K562 (cell line): ENCODE measurements at regions not wholly inside any gene's neighbourhood (a gene's known extent, or its start where the extent isn't known, plus 50 kb on each side); places are given as distances from the start of the nearest gene placed in this dataset.

ENCODE experiments used
- ATAC-seq: fragments of 200-7000 bp; cut with Tn5 transposase; 3 replicates; pipeline ENCODE4 v1.9.1; 2020; ENCODE audit warnings: moderate library complexity
- BruUV-seq: library from RNA; stranded (reverse); fragments of 400-500 nt; replicated peaks from 2 replicates; lab custom pipeline; 2021; lab: Mats Ljungman, UMichigan
- CTCF ChIA-PET: fragments of 300-600 bp; formaldehyde crosslinking; extraction: SDS; loops from one replicate; lab custom pipeline; 2021; ENCODE audit warnings: low intra/inter-chr PET ratio; lab: Yijun Ruan, JAX
- POLR2A ChIA-PET: fragments of 300-600, 350-650 bp; sonication (Branson Sonifier 250); formaldehyde crosslinking; extraction: SDS; loops from one replicate; lab custom pipeline; 2021; ENCODE audit warnings: antibody characterized with exemption, inconsistent platforms; lab: Yijun Ruan, JAX
- DNase-seq, 4 experiments: peaks; one replicate each; pipeline versions ENCODE4 v3.0.0 to v3.0.0-alpha.2; 2011 to 2018; ENCODE audit warnings: low spot score in 3 of 4, mixed read lengths in 3 of 4; ENCODE audit errors: extremely low read depth in 1 of 4
- FAIRE-seq: peaks from 2 replicates; lab custom pipeline; 2011; peaks lifted over from hg19 to GRCh38; lab: Jason Lieb, UNC
- H2AFZ ChIP-seq: 2 replicates; pipeline ENCODE4 v1.6.0; 2011; ENCODE audit warnings: low read depth, low read length, control low read depth, inconsistent platforms
- H3K27ac ChIP-seq: fragments of 200-600 bp; 3 replicates; pipeline ENCODE4 v1.8.0; 2011; ENCODE audit warnings: low read depth, mild to moderate bottlenecking, control low read depth, inconsistent platforms, low read length, moderate library complexity, mixed read lengths; ENCODE audit errors: extremely low read depth
- H3K27me3 ChIP-seq, 2 experiments: fragments of 300-600 bp in 1 of 2; 2 replicates in 1 of 2; 3 replicates in 1 of 2; pipeline versions ENCODE4 v1.6.0 to v1.8.0; 2011; ENCODE audit warnings: inconsistent platforms in 2 of 2, low read length in 2 of 2, mild to moderate bottlenecking in 1 of 2, mixed read lengths in 1 of 2, moderate library complexity in 1 of 2; ENCODE audit not compliant: control insufficient read depth in 2 of 2, insufficient read depth in 2 of 2
- H3K36me3 ChIP-seq: fragments of 300-600 bp; 3 replicates; pipeline ENCODE4 v1.8.0; 2011; ENCODE audit warnings: mild to moderate bottlenecking, low read length, inconsistent platforms; ENCODE audit not compliant: control insufficient read depth, insufficient read depth
- H3K4me1 ChIP-seq, 2 experiments: fragments of 200-600 bp in 1 of 2; replicated peaks in 1 of 2; 2 replicates in 1 of 2; 3 replicates in 1 of 2; pipeline versions ENCODE4 v1.5.1 to v1.8.0; 2011; ENCODE audit warnings: inconsistent platforms in 2 of 2, low read length in 2 of 2, mild to moderate bottlenecking in 1 of 2, mixed read lengths in 1 of 2, moderate library complexity in 1 of 2; ENCODE audit not compliant: control insufficient read depth in 2 of 2, insufficient read depth in 2 of 2
- H3K4me2 ChIP-seq: 2 replicates; pipeline ENCODE4 v1.6.1; 2011; ENCODE audit warnings: low read length, control low read depth, inconsistent platforms, mixed read lengths; ENCODE audit not compliant: insufficient read depth
- H3K4me3 ChIP-seq: fragments of 200-600 bp; sonication (generic), shearing (Covaris generic); 2 replicates; pipeline ENCODE4 v1.5.1; 2016; ENCODE audit warnings: control low read depth, inconsistent platforms
- H3K79me2 ChIP-seq: fragments of 200-600 bp; 3 replicates; pipeline ENCODE4 v1.8.0; 2011; ENCODE audit warnings: low read length, inconsistent platforms; ENCODE audit not compliant: control insufficient read depth, insufficient read depth
- H3K9ac ChIP-seq, 2 experiments: 2 replicates each; pipeline versions ENCODE4 v1.6.0 to v1.6.1; 2011; ENCODE audit warnings: low read depth in 2 of 2, low read length in 2 of 2, control low read depth in 1 of 2, inconsistent platforms in 1 of 2, mild to moderate bottlenecking in 1 of 2, mixed read lengths in 1 of 2; ENCODE audit not compliant: insufficient read depth in 1 of 2
- H3K9me1 ChIP-seq: one replicate; pipeline ENCODE4 v1.6.0; 2011; ENCODE audit warnings: inconsistent platforms, mild to moderate bottlenecking, low read length, moderate library complexity; ENCODE audit not compliant: control insufficient read depth, insufficient read depth
- H3K9me3 ChIP-seq: replicated peaks from 2 replicates; pipeline ENCODE4 v1.5.1; 2011; ENCODE audit warnings: low read depth, low read length, inconsistent platforms; ENCODE audit not compliant: control insufficient read depth, insufficient read depth
- H4K20me1 ChIP-seq: replicated peaks from 2 replicates; pipeline ENCODE4 v1.6.1; 2011; ENCODE audit warnings: low read length, inconsistent platforms, mixed read lengths; ENCODE audit not compliant: control insufficient read depth, insufficient read depth
- ATF6 ChIP-seq: sonication (generic); formaldehyde crosslinking; IDR thresholded peaks from 2 replicates; pipeline ENCODE4 v1.4.0; 2020; ENCODE audit warnings: mild to moderate bottlenecking, missing genetic modification reagents
- CBX1 ChIP-seq: sonication (generic); IDR thresholded peaks from 2 replicates; pipeline ENCODE4 v1.6.1; 2016; ENCODE audit warnings: antibody characterized with exemption, low read depth, mild to moderate bottlenecking
- CBX5 ChIP-seq: IDR thresholded peaks from 2 replicates; pipeline ENCODE4 v1.6.1; 2014; ENCODE audit warnings: low read depth, borderline replicate concordance
- DMBX1 ChIP-seq: fragments of 250-450 bp; sonication (Bioruptor Pico); IDR thresholded peaks from 2 replicates; pipeline ENCODE4 v1.8.0; 2022; ENCODE audit warnings: inconsistent platforms, mild to moderate bottlenecking, moderate library complexity, borderline replicate concordance
- HDAC6 ChIP-seq: IDR thresholded peaks from 2 replicates; pipeline ENCODE4 v1.6.1; 2012; ENCODE audit warnings: low read depth, mild to moderate bottlenecking, control low read depth, inconsistent platforms, low read length, moderate library complexity
- MEIS2 ChIP-seq: fragments of 450-650 bp; IDR thresholded peaks from 2 replicates; pipeline ENCODE4 v1.6.1; 2014; ENCODE audit warnings: mild to moderate bottlenecking; ENCODE audit not compliant: partially characterized antibody
- NR4A1 ChIP-seq, 2 experiments: fragments of 250-450 bp in 1 of 2; fragments of 450-650 bp in 1 of 2; sonication (Bioruptor Pico) in 1 of 2; IDR thresholded peaks; 2 replicates each; pipeline versions ENCODE4 v1.4.0 to v1.6.1; 2016 to 2020; ENCODE audit warnings: mild to moderate bottlenecking in 2 of 2, missing compliant biosample characterization in 1 of 2, missing genetic modification characterization in 1 of 2, moderate library complexity in 1 of 2
- POU5F1 ChIP-seq: fragments of 150-350 bp; IDR thresholded peaks from 2 replicates; pipeline ENCODE4 v1.6.1; 2014; ENCODE audit warnings: borderline replicate concordance, low read length, low read depth, mild to moderate bottlenecking; ENCODE audit not compliant: partially characterized antibody
- THRB ChIP-seq: fragments of 450-650 bp; formaldehyde crosslinking; conservative IDR thresholded peaks from 2 replicates; pipeline ENCODE4 v1.4.0; 2022; ENCODE audit warnings: mild to moderate bottlenecking, missing genetic modification characterization
- UBTF ChIP-seq, 2 experiments: IDR thresholded peaks; 2 replicates each; pipeline ENCODE4 v1.6.1; 2012; ENCODE audit warnings: improper control_type of control experiment in 2 of 2, low read depth in 2 of 2, low read length in 2 of 2, borderline replicate concordance in 1 of 2
- ZNF121 ChIP-seq: sonication (generic); formaldehyde crosslinking; conservative IDR thresholded peaks from 2 replicates; pipeline ENCODE4 v1.8.0; 2022; ENCODE audit warnings: missing genetic modification reagents
- ZNF274 ChIP-seq: IDR thresholded peaks from 2 replicates; pipeline ENCODE4 v1.6.1; 2011; ENCODE audit warnings: low read depth, mild to moderate bottlenecking, low read length, moderate library complexity, borderline replicate concordance
- ZNF586 ChIP-seq: fragments of 450-650 bp; formaldehyde crosslinking; conservative IDR thresholded peaks from 2 replicates; pipeline ENCODE4 v1.4.0; 2020; ENCODE audit warnings: mild to moderate bottlenecking, moderate library complexity
- ZNF707 ChIP-seq: fragments of 250-450 bp; sonication (Bioruptor Pico); conservative IDR thresholded peaks from 2 replicates; pipeline ENCODE4 v1.8.0; 2022; ENCODE audit warnings: inconsistent platforms, mild to moderate bottlenecking, moderate library complexity
- WGBS: fragments of 100-300 bp; shearing (Covaris generic); methylation state at CpG from one replicate; pipeline ENCODE4 v1.1.6; 2016; ENCODE audit warnings: low coverage, mixed read lengths; ENCODE audit not compliant: insufficient coverage; ENCODE audit errors: missing lambda C conversion rate; 5-methylcytosine and 5-hydroxymethylcytosine counted together
- in situ Hi-C: fragments of 300-500 bp; cut with MboI; formaldehyde crosslinking; loops from 4 replicates; pipeline ENCODE4 v1.15.0; 2018; ENCODE audit warnings: inconsistent platforms, mixed read lengths
- intact Hi-C: fragments of 100-400 bp; cut with micrococcal nuclease; formaldehyde crosslinking; loops from 2 replicates; pipeline ENCODE4 v1.14.2; 2022

- TF ChIP-seq UBTF (IDR thresholded peaks at IDR 0.05; ENCODE audit: borderline replicate concordance in 1 of 2, low read depth in 2 of 2, low read length in 2 of 2) (no peak), ZNF121 (no peak), ZNF586 (CRISPR knock-in tag) (no peak), NR4A1 (CRISPR knock-in tag; IDR thresholded peaks at IDR 0.05) (no peak), NR4A1 (tag; IDR thresholded peaks at IDR 0.05) (no peak)
These were observed 61.2 kb downstream of the EMX2 start (continued) for GRCh38 chr10:117603726-117604125.

- CTCF ChIA-PET, result no interaction called here
- BruUV-seq, result no TSS peak
- FAIRE-seq, result no peak
These were observed 66.7 kb downstream of the EMX2 start for GRCh38 chr10:117609095-117609795.

More at GRCh38 chr10:117609095-117609795, 66.7 kb downstream of the EMX2 start:
- Histone ChIP-seq H3K27ac (no peak overlapping the region), H3K36me3 (no peaks in the 10 kb centered on the region), H3K4me3 (no peak overlapping the region), H3K9ac (no peak overlapping the region), H4K20me1 (no peaks in the 10 kb centered on the region), H3K4me1 (no peaks in the 10 kb centered on the region; a peak in 1 of 5 replicates), H3K27me3 (peaks cover 0 to 24% of the 10 kb centered on the region in 2 experiments; a peak in 2 of 5 replicates), H3K9me3 (no peaks in the 10 kb centered on the region), H3K9me1 (no peaks in the 10 kb centered on the region), H3K4me2 (no peak overlapping the region), H3K79me2 (no peaks in the 10 kb centered on the region), H2AFZ (no peak overlapping the region)
- no peak for DNase-seq
- intact Hi-C loops, result no loop called here
- in situ Hi-C loops, result no loop called here
- TF ChIP-seq ZNF707 (CRISPR knock-in tag) (no peak), THRB (no peak), HDAC6 (no peak), CBX1 (no peak), CBX5 (no peak), DMBX1 (CRISPR knock-in tag) (no peak), ATF6 (CRISPR knock-in tag) (no peak), ZNF274 (no peak), POU5F1 (no peak), MEIS2 (no peak)
- no peak for ATAC-seq
- WGBS, result 5% methylated on average over 4 of the region's 4 CpGs
- POLR2A ChIA-PET, result interaction anchor here (0.6 kb wide), 2 partner anchors 13 to 797 kb away, joined by 3 read pairs; no protein-coding TSS in a partner anchor
